HepG2 (cell line): ENCODE measurements at regions not wholly inside any gene's neighbourhood (a gene's known extent, or its start where the extent isn't known, plus 50 kb on each side); places are given as distances from the start of the nearest gene placed in this dataset.

Source experiments
- ATAC-seq: fragments of 200-7000 bp; cut with Tn5 transposase; 3 replicates; pipeline ENCODE4 v1.9.1; 2020; ENCODE audit warnings: mild to moderate bottlenecking, moderate library complexity
- BruUV-seq: library from RNA; stranded (reverse); fragments of 400-500 nt; replicated peaks from 2 replicates; lab custom pipeline; 2021; lab: Mats Ljungman, UMichigan
- CTCF ChIA-PET: fragments of 300-600 bp; formaldehyde crosslinking; extraction: SDS; loops from one replicate; lab custom pipeline; 2021; ENCODE audit warnings: low total read pairs, inconsistent platforms, low intra/inter-chr PET ratio; lab: Yijun Ruan, JAX
- POLR2A ChIA-PET: fragments of 350-600 bp; sonication (Branson Sonifier 250); formaldehyde crosslinking; loops from one replicate; lab custom pipeline; 2020; ENCODE audit warnings: antibody characterized with exemption, inconsistent platforms; lab: Yijun Ruan, JAX
- DNase-seq: peaks from one replicate; pipeline ENCODE4 v3.0.0-alpha.2; 2015; ENCODE audit warnings: low spot score
- FAIRE-seq: peaks from 3 replicates; lab custom pipeline; 2011; peaks lifted over from hg19 to GRCh38; lab: Jason Lieb, UNC
- H2AFZ ChIP-seq: one replicate; pipeline ENCODE4 v1.6.1; 2011; ENCODE audit warnings: low read length, inconsistent platforms
- H3K27ac ChIP-seq: fragments of 300-600 bp; 3 replicates; pipeline ENCODE4 v1.8.0; 2011; ENCODE audit warnings: mixed run types, mild to moderate bottlenecking, mixed read lengths, low read length, inconsistent platforms; ENCODE audit not compliant: insufficient read depth; ENCODE audit errors: extremely low read length
- H3K27me3 ChIP-seq, 2 experiments: fragments of 200-600 bp in 1 of 2; 2 replicates in 1 of 2; 3 replicates in 1 of 2; pipeline versions ENCODE4 v1.6.0 to v1.8.0; 2011; ENCODE audit warnings: low read length in 2 of 2, mild to moderate bottlenecking in 2 of 2, moderate library complexity in 2 of 2, inconsistent platforms in 1 of 2; ENCODE audit not compliant: insufficient read depth in 2 of 2, control insufficient read depth in 1 of 2
- H3K36me3 ChIP-seq, 2 experiments: fragments of 200-600 bp in 1 of 2; replicated peaks in 1 of 2; 2 replicates in 1 of 2; 3 replicates in 1 of 2; pipeline versions ENCODE4 v1.5.1 to v1.8.0; 2011; ENCODE audit warnings: low read length in 2 of 2, inconsistent platforms in 1 of 2; ENCODE audit not compliant: insufficient read depth in 2 of 2, control insufficient read depth in 1 of 2
- H3K4me1 ChIP-seq: 2 replicates; pipeline ENCODE4 v1.5.1; 2012; ENCODE audit warnings: low read length, inconsistent platforms; ENCODE audit not compliant: insufficient read depth
- H3K4me2 ChIP-seq: 2 replicates; pipeline ENCODE4 v1.6.0; 2011; ENCODE audit warnings: low read depth, low read length, inconsistent platforms
- H3K4me3 ChIP-seq, 3 experiments: fragments of 200-600 bp in 1 of 3; sonication (generic), shearing (Covaris generic) in 1 of 3; replicated peaks in 1 of 3; 2 replicates each; pipeline ENCODE4 v1.5.1; 2011 to 2016; ENCODE audit warnings: low read length in 3 of 3, inconsistent platforms in 2 of 3, low read depth in 2 of 3, mild to moderate bottlenecking in 2 of 3, control low read depth in 1 of 3, mixed read lengths in 1 of 3; ENCODE audit not compliant: insufficient read depth in 1 of 3
- H3K79me2 ChIP-seq: one replicate; pipeline ENCODE4 v1.6.1; 2011; ENCODE audit warnings: low read length, inconsistent platforms; ENCODE audit not compliant: insufficient read depth
- H3K9ac ChIP-seq: 2 replicates; pipeline ENCODE4 v1.6.0; 2011; ENCODE audit warnings: mild to moderate bottlenecking, low read depth, low read length, inconsistent platforms; ENCODE audit not compliant: insufficient read depth
- H3K9me3 ChIP-seq: 2 replicates; pipeline ENCODE4 v1.5.1; 2012; ENCODE audit warnings: mild to moderate bottlenecking, low read length
- H4K20me1 ChIP-seq: 2 replicates; pipeline ENCODE4 v1.6.0; 2011; ENCODE audit warnings: inconsistent platforms, mild to moderate bottlenecking, low read length, moderate library complexity; ENCODE audit not compliant: insufficient read depth
- RFX1 ChIP-seq: fragments of 450-650 bp; IDR thresholded peaks from 2 replicates; pipeline ENCODE4 v1.6.1; 2017
- SOX13 ChIP-seq, 3 experiments: fragments of 450-650 bp in 1 of 3; sonication (generic) in 1 of 3; formaldehyde crosslinking in 1 of 3; IDR thresholded peaks in 2 of 3; conservative IDR thresholded peaks in 1 of 3; 2 replicates each; pipeline versions ENCODE4 v1.5.0 to v1.6.1; 2016 to 2020; ENCODE audit warnings: antibody characterized with exemption in 1 of 3, mild to moderate bottlenecking in 1 of 3, missing compliant biosample characterization in 1 of 3, missing genetic modification reagents in 1 of 3, moderate library complexity in 1 of 3
- SOX5 ChIP-seq: IDR thresholded peaks from 2 replicates; pipeline ENCODE4 v1.6.1; 2016; ENCODE audit warnings: borderline replicate concordance
- ZNF256 ChIP-seq: sonication (generic); formaldehyde crosslinking; conservative IDR thresholded peaks from 2 replicates; pipeline ENCODE4 v1.4.0; 2020; ENCODE audit warnings: missing genetic modification reagents
- ZNF513 ChIP-seq: sonication (generic); formaldehyde crosslinking; conservative IDR thresholded peaks from 2 replicates; pipeline ENCODE4 v1.5.0; 2020; ENCODE audit warnings: missing genetic modification reagents
- ZSCAN9 ChIP-seq: IDR thresholded peaks from 2 replicates; pipeline ENCODE4 v1.6.1; 2016; ENCODE audit warnings: borderline replicate concordance
- WGBS: methylation state at CpG from one replicate; pipeline ENCODE4 v1.1.6; 2017; ENCODE audit warnings: low lambda C conversion rate; 5-methylcytosine and 5-hydroxymethylcytosine counted together
- in situ Hi-C: cut with HindIII; loops from 2 replicates; pipeline ENCODE4 v1.10.0; 2017; ENCODE audit warnings: low pct_unique_long_range_greater_than_20kb; ENCODE audit not compliant: extremely low pct_ligation_motif_present
- intact Hi-C: fragments of 100-400 bp; cut with micrococcal nuclease; formaldehyde crosslinking; loops from one replicate; pipeline ENCODE4 v1.10.0; 2022; ENCODE audit not compliant: unreplicated experiment

GRCh38 chr10:28996345-28996744, 292.5 kb upstream of the LYZL1 start (continued):
- TF ChIP-seq ZSCAN9 (CRISPR knock-in tag) = no peak
- TF ChIP-seq ZNF256 (CRISPR knock-in tag) = no peak
- no peak for TF ChIP-seq ZNF513 (CRISPR knock-in tag)

GRCh38 chr10:28996947-28997551, 291.8 kb upstream of the LYZL1 start:
- H3K27me3 ChIP-seq = no peaks in the 10 kb centered on the region
- no peak overlapping the region for H3K4me3 ChIP-seq
- no peaks in the 10 kb centered on the region for H3K79me2 ChIP-seq
- no peak for FAIRE-seq
- intact Hi-C loops = no loop called here
- no peaks in the 10 kb centered on the region for H3K9me3 ChIP-seq
- no peaks in the 10 kb centered on the region for H4K20me1 ChIP-seq
- no peak overlapping the region for H3K9ac ChIP-seq
- H3K27ac ChIP-seq = no peak overlapping the region
- 25% methylated on average over 6 of the region's 6 CpGs for WGBS
- H3K4me1 ChIP-seq = peaks cover 24% of the 10 kb centered on the region
- peak; percentile 68 for DNase-seq
- H3K4me2 ChIP-seq = no peak overlapping the region
- CTCF ChIA-PET = no interaction called here
- POLR2A ChIA-PET = no interaction called here
- BruUV-seq = no TSS peak
- in situ Hi-C loops = no loop called here
- H2AFZ ChIP-seq = no peak overlapping the region
- TF ChIP-seq RFX1 (no peak), SOX13 (IDR thresholded peaks at IDR 0.05) (peak; percentile 29; the same call in 1 of the 2 replicates), SOX13 (CRISPR knock-in tag; conservative IDR thresholded peaks at IDR 0.05 in 1 of 2, IDR thresholded peaks at IDR 0.05 in 1 of 2) (peak in 1 of 2 experiments; percentile 84; a peak in 2 of 4 replicates), SOX5 (peak; percentile 25; the same call in 1 of the 2 replicates)
- ATAC-seq = no peak
- no peaks in the 10 kb centered on the region for H3K36me3 ChIP-seq
